ENCODE measurements at regions not wholly inside any gene's neighbourhood (a gene's known extent, or its start where the extent isn't known, plus 50 kb on each side); places are given as distances from the start of the nearest gene placed in this dataset.
"Not testable (repeated sequence)": the region's sequence is repeated elsewhere in the genome, so short reads cannot be mapped to it uniquely, and the experiment has no call there.

GRCh38 chr2:166651080-166651675 is 157.1 kb upstream of the SCN7A start:
- no peak for FAIRE-seq
- no peak for DNase-seq (ENCODE audit: low spot score in 2 of 2)

DNA sequence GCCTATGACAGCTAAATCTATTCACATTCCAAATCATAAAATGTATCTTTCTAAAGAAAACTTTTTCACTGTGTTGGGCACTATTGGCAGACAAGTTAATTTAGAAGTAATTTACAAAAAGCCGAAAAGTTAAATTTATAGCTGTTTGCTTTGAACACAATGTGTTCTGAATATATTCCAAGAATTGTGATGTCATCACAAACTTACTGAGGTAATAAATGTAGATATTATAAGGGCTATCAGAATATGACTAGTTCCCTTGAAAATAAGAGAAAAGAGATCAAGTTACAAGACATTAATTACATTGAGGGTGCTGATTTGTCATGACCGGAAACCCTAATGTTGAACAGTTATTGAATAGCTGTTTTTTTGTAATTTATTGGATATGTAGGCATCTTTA is 153.9 kb upstream of the SCN7A start:
- DNase-seq (ENCODE audit: low spot score in 2 of 2) (no peak), FAIRE-seq (no peak)

DNA sequence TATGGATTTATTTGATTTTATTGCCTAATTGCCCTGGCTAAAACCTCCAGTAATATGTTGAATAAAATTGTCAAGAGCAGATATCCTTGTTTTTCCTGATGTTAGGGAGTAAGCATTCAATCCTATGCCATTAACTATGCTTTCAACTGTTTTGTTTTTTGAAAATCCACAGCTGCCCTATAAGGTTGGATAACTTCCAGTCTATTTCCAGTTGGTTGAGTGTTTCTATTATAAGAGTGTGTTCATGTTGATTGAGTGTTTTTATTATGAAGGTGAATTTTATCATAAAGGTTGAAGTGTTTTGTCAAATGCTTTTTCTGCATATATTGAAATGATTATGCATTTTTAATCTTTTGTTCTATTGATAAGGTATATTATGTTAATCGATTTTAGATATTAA is 149.9 kb upstream of the SCN7A start:
- FAIRE-seq = no peak

GRCh38 chr2:166641516-166641915 is 147.5 kb upstream of the SCN7A start:
- FAIRE-seq; DNase-seq (ENCODE audit: low spot score in 2 of 2): not testable (repeated sequence)

More for the DNA sequence above, 149.9 kb upstream of the SCN7A start:
- no peak for DNase-seq (ENCODE audit: low spot score in 2 of 2)

GRCh38 chr2:166637051-166637450 is 143.0 kb upstream of the SCN7A start:
- DNase-seq (ENCODE audit: low spot score in 2 of 2) (no peak), FAIRE-seq (no peak)

DNA sequence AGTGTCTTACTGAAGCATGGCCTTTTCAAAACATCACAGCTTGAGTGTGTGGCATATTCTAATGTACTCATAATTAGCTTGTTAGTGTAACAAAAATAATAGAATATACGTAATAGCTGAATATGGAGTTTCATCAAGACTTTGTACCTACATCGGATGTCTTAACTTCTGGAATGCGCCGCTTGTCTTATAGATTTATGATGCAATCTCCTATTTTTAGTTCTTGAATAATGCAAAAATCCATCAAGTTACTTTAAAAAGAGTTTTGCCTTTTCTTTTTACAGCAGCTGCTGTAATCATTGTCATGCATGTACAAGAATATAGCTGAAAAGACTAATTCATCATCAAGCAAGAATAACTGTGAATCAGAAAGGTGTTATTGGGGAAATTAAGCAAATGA is 140.7 kb upstream of the SCN7A start:
- FAIRE-seq = no peak
- DNase-seq (ENCODE audit: low spot score in 2 of 2) = no peak

DNA sequence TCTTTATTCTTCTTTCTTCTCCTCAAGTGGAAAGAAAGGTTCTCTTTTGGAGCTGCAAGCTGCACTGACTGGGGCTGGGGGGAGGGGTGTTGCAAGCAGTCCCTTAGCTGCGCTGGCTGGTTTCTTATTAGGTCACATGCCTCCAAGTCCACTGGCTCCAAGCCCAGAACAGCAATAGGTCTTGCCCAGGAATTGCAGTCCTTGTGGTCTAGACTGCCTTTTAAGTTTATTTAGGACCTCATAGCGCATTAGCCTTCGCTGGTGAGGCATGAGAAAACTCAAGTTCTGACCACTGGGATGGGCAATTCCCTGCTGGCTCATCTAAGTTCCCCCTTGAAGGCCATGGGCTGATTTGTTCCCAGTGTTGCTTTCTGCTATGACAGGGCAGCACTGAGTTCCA is 138.6 kb upstream of the SCN7A start:
- no peak for FAIRE-seq

DNA sequence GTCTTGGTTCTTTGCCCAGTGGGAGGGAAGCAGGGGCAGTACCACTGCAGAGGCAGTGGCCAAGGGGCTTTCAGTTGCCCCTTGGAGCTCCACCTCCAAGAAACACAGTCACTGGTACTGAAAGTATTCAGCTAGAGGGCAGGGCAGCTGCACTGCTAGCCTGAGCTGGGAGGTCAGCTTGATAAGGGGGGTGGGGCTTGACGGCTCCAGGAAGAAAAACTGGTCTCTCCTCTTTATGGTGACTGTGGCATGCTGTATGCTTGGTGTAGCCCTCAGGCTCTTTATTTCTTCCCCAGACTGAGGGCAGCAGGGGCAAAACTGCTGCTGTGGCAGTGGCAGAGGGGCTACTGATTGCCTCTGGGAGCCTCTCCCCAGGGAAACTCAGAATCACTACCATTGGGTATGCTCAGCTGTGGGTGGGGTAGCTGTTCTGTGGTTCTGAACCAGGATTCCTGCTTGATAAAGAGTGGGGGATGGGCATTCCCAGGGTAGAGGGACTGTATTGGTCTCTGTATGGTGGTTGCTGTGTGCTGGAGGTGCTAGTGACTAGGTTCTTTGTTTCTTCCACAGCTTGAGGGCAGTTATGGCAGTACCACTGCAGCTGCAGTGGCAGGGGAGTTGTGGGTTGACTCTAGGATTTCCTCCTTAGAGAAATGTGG is 134.6 kb upstream of the SCN7A start:
- FAIRE-seq = no peak
- DNase-seq (ENCODE audit: low spot score in 2 of 2) = no peak

More for the DNA sequence above, 138.6 kb upstream of the SCN7A start:
- no peak for DNase-seq (ENCODE audit: low spot score in 2 of 2)

DNA sequence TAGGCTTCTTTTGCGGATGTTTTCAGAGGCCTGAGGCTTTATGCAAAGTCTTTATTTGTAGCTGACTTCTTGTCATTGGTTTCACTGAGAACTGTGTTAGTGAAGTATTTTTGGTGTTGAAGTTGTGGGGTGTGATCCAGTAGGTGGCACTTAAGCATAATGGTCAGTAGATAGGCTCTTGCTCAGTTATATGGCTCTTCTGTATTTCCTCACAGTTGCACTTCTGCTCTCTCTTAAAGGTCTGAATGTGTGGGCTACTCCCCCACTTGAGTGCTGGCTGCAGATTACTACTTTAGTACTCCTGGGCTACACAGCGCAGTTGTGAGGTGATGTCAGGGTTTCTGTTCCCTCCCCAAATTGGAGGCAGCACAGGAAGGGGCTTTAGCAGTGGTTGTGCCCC is 133.8 kb upstream of the SCN7A start:
- DNase-seq (ENCODE audit: low spot score in 2 of 2) (no peak), FAIRE-seq (no peak)

DNA sequence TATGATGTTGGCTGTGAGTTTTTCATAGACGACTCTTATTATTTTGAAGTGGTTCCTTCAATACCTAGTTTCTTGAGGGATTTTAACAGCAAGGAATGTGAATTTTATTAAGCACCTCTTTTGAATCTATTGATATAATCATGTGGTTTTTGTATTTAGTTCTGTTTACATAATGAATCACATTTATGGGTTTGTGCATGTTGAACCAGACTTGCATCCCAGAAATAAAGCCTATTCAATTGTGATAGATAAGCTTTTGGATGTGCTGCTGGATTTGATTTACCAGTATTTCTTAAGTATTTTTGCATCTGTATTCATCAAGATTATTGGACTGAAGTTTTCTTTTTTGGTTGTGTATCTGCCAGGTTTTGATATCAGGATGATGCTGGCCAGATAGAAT is 131.6 kb upstream of the SCN7A start:
- FAIRE-seq = no peak
- no peak for DNase-seq (ENCODE audit: low spot score in 2 of 2)

- no peak for FAIRE-seq
These were observed 120.5 kb upstream of the SCN7A start for GRCh38 chr2:166614503-166614902.

GRCh38 chr2:166614029-166614428 is 120.0 kb upstream of the SCN7A start:
- DNase-seq (ENCODE audit: low spot score in 2 of 2) (no peak), FAIRE-seq (no peak)

More at GRCh38 chr2:166614503-166614902, 120.5 kb upstream of the SCN7A start:
- no peak for DNase-seq (ENCODE audit: low spot score in 2 of 2)

DNA sequence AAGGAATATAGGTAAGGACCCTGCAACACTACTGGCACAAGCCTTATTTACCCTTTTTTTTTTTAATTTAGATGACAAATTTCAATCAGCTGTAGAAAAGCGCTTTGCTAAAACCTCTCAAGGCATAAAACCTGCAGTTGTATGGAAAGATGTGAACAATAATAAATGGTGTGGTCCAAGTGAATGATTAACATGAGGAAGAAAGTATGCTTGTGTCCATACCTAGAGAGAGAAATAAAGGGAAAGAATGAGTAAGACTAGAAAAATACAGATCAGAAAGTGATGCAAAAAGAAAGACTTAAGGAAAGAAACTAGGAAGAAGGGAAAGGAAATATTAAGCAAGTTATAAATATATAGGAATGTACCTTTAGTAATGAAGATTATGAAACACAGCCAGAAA is 119.2 kb upstream of the SCN7A start:
- FAIRE-seq = no peak
- no peak for DNase-seq (ENCODE audit: low spot score in 2 of 2)

DNA sequence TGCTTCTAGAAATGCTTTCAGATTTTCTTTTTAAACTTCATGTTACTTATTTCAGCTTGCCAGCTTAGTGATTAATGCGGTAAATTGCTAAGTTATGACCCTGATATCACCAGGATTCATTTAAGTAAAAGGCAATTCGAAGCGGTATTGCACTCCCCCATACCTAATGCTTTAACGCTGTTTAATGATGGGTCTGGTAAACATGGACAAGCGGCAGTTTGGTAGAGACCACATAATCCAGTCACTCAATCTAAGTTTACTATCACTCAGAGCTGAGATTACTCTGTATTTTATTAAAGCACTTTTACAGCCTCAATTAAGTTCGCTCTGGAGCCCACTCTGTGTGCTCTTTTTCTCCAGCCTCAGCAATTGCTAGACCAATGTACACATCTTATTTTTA is 118.2 kb upstream of the SCN7A start:
- FAIRE-seq = no peak
- DNase-seq (ENCODE audit: low spot score in 2 of 2) = no peak

DNA sequence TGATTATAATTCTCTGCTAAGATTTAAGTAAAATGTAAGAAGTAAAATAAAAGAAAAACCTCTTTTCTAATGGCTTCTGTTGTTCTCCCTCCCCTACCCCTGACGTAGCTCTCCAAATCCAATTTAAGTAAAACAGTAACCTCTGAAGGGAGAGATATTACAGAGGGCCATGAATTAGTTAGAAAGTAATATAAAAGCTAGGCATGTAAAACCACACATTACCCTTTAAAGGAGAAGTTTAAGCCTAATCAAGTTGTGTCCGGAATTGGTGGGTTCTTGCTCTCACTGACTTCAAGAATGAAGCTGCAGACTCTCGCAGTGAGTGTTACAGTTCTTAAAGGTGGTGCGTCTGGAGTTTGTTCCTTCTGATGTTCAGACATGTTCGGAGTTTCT is 116.9 kb upstream of the SCN7A start:
- DNase-seq (ENCODE audit: low spot score in 2 of 2) (no peak), FAIRE-seq (no peak)

GRCh38 chr2:166610180-166610912 is 116.3 kb upstream of the SCN7A start:
- FAIRE-seq (no peak), DNase-seq (ENCODE audit: low spot score in 2 of 2) (no peak)

GRCh38 chr2:166609183-166609959 is 115.3 kb upstream of the SCN7A start:
- FAIRE-seq = no peak
- DNase-seq (ENCODE audit: low spot score in 2 of 2) = no peak

DNA sequence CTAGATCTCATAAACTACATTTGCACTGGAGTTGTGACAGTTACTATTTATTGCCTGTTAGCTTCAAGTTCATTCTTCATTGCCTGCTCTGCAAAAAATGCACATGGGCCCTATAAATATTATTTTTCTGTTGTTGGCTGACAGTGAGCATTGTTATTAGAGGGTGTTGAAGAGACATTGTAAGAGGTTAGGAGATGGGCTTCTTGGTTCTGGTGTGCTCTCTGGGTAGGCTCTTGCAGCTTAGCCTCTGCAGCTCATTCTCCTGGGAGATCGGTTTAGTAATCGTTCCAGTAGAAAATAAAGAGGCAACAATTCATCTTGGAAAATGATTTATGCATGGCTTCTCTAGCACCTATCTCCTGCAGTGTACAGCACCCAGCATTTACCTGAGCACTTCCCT is 113.8 kb upstream of the SCN7A start:
- no peak for DNase-seq (ENCODE audit: low spot score in 2 of 2)
- FAIRE-seq = no peak

- FAIRE-seq = no peak
- no peak for DNase-seq (ENCODE audit: low spot score in 2 of 2)
These were observed 99.4 kb upstream of the SCN7A start for GRCh38 chr2:166593403-166593802.

DNA sequence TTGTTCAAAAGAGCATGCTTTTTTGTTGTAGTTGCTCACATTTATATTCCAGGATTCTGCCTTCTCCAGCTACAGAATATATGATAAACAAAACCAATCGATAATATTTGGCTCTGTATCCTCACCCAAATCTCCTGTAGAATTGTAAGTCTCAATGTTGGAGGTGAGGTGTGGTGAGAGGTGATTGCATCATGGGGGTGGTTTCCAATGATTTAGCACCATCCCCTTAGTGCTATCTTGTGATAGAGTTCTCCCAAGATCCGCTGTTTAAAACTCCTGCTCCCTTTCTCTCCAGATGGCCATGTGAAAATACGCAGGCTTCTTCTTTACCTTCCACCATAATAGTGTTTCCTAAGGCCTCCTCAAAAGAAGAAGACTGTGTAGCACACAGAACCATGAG is 98.7 kb upstream of the SCN7A start:
- FAIRE-seq (no peak), DNase-seq (ENCODE audit: low spot score in 2 of 2) (no peak)

- FAIRE-seq = no peak
- DNase-seq (ENCODE audit: low spot score in 2 of 2) = no peak
These were observed 97.2 kb upstream of the SCN7A start for GRCh38 chr2:166591226-166591625.
